ENCODE measurements at regions not wholly inside any gene's neighbourhood (a gene's known extent, or its start where the extent isn't known, plus 50 kb on each side); places are given as distances from the start of the nearest gene placed in this dataset.

- TF ChIP-seq ZNF274 (IDR thresholded peaks at IDR 0.05; ENCODE audit: borderline replicate concordance, extremely low read depth, low read length): no peak
- no peak for TF ChIP-seq SP2 (IDR thresholded peaks at IDR 0.05; ENCODE audit: low read length)
- no peak for TF ChIP-seq HDAC6 (IDR thresholded peaks at IDR 0.05; ENCODE audit: low read depth, low read length)
- TF ChIP-seq SIN3A (conservative IDR thresholded peaks at IDR 0.05 in 1 of 2, IDR thresholded peaks at IDR 0.05 in 1 of 2; ENCODE audit: low read depth in 1 of 2, low read length in 2 of 2): no peak
- TF ChIP-seq BACH1 (IDR thresholded peaks at IDR 0.05; ENCODE audit: low read length): no peak
- TF ChIP-seq SAP30 (IDR thresholded peaks at IDR 0.05; ENCODE audit: insufficient read depth, insufficient replicate concordance, low read length): no peak
- no peak for TF ChIP-seq KDM5A (IDR thresholded peaks at IDR 0.05; ENCODE audit: low read length)
- TF ChIP-seq RAD21 (IDR thresholded peaks at IDR 0.05 in 1 of 2, conservative IDR thresholded peaks at IDR 0.05 in 1 of 2; ENCODE audit: low read depth in 2 of 2, low read length in 2 of 2): no peak
- TF ChIP-seq GABPA (IDR thresholded peaks at IDR 0.05; ENCODE audit: borderline replicate concordance, insufficient read depth, low read length): no peak
- no peak for TF ChIP-seq ATF3 (IDR thresholded peaks at IDR 0.05; ENCODE audit: insufficient read depth, low read depth, low read length)
- TF ChIP-seq MAX (IDR thresholded peaks at IDR 0.05): no peak
These were observed 986.9 kb downstream of the CDH18 start for GRCh38 chr5:19001054-19001453.

All from H1 (cell line).